ENCODE measurements at regions not wholly inside any gene's neighbourhood (a gene's known extent, or its start where the extent isn't known, plus 50 kb on each side); places are given as distances from the start of the nearest gene placed in this dataset.

GRCh38 chr2:157152362-157152761, 105.1 kb upstream of the GALNT5 start:
- TF ChIP-seq CTCF (IDR thresholded peaks at IDR 0.05; ENCODE audit: poor library complexity, severe bottlenecking) (no peak), POLR2AphosphoS5 (IDR thresholded peaks at IDR 0.05) (no peak), TAF1 (IDR thresholded peaks at IDR 0.05; ENCODE audit: low read depth) (no peak), RAD21 (conservative IDR thresholded peaks at IDR 0.05) (no peak), EP300 (conservative IDR thresholded peaks at IDR 0.05; ENCODE audit: poor library complexity, severe bottlenecking) (no peak), REST (IDR thresholded peaks at IDR 0.05; ENCODE audit: borderline replicate concordance) (no peak)
